ENCODE measurements at regions not wholly inside any gene's neighbourhood (a gene's known extent, or its start where the extent isn't known, plus 50 kb on each side); places are given as distances from the start of the nearest gene placed in this dataset.
"Not testable (repeated sequence)": the region's sequence is repeated elsewhere in the genome, so short reads cannot be mapped to it uniquely, and the experiment has no call there.

DNA sequence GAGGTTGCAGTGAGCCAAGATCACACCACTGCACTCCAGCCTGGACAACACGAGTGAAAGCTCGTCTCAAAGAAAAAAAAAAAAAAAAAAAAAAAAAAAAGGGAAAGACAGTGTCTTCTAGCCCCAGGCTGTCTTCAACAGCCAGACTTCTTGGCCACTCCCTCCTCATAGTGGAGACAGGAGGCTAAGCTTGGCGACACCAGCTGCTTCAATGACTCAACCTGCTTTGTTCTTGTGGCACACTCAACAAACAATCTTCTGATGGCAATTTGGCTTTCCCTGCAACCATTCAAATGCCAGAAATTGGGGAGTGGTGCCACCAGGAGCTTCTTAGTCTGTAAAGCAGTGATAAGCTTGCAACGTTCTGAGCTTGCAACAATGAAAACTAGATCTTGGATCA is 290.4 kb upstream of the DYNLRB2 start:
- no peak for DNase-seq

DNA sequence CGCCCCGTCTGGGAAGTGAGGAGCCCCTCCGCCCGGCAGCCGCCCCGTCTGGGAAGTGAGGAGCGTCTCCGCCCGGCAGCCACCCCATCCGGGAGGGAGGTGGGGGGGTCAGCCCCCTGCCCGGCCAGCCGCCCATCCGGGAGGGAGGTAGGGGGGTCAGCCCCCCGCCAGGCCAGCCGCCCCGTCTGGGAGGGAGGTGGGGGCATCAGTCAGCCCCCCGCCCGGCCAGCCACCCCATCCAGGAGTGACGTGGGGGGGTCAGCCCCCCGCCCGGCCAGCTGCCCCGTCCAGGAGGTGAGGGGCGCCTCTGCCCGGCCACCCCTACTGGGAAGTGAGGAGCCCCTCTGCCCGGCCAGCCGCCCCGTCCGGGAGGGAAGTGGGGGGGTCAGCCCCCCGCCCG is 297.5 kb upstream of the DYNLRB2 start:
- not testable (repeated sequence) for DNase-seq

DNA sequence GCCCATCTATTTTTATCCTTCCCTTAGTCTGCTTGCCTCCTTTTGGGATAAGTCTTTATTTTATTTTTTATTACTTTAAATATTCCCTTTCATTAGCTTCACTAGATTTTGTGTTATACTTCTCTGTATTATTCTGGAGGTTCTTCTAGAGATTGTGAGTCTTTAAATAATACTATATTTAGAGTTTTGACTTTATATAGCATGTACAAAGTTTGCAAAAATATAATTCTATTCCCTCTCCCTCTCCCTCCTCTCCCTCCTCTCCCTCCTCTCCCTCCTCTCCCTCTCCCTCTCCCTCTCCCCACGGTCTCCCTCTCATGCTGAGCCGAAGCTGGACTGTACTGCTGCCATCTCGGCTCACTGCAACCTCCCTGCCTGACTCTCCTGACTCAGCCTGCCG is 298.5 kb upstream of the DYNLRB2 start:
- not testable (repeated sequence) for DNase-seq

GRCh38 chr16:80233097-80233835 is 307.5 kb upstream of the DYNLRB2 start:
- DNase-seq, result no peak

DNA sequence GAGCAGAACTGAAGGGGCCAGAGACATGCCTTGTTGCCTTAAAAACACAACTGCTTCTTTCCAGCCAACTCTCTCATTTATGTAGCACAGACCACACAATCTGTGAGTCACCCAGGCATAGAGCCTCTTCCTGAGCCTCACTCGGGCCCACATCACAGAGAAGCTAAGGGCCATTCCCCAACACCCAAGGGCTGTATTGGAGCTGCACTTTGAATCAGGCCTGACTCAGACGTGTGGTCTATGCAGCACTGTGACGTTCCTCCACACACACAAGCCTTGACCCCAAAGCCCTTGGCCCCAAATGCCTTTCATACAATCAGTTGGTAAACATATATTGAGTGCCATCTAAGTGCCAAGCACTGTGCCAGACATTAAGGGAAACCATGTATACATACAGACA is 308.9 kb upstream of the DYNLRB2 start:
- DNase-seq, result no peak

GRCh38 chr16:80231121-80231520 is 309.7 kb upstream of the DYNLRB2 start:
- DNase-seq, result no peak

- DNase-seq, result no peak
Measured at GRCh38 chr16:80230328-80231120, 310.3 kb upstream of the DYNLRB2 start.

DNA sequence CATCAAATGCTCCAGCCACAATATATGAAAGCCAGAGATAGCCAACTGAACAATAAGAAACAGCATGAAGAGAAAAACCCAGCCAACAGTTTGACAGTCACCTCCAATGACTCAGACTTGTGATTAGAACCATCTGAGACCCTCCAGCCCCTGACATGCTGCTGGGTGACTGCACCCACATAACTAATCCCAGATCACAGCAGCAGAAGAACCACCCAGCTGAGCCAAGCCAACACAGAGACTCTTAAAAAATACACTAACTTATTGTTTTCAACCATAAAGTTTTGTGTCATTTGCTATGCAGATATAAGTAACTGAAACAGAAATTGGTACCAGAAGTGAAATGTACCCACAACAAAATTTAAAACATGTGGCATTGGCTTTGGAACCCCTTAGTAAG is 314.3 kb upstream of the DYNLRB2 start:
- no peak for DNase-seq

DNA sequence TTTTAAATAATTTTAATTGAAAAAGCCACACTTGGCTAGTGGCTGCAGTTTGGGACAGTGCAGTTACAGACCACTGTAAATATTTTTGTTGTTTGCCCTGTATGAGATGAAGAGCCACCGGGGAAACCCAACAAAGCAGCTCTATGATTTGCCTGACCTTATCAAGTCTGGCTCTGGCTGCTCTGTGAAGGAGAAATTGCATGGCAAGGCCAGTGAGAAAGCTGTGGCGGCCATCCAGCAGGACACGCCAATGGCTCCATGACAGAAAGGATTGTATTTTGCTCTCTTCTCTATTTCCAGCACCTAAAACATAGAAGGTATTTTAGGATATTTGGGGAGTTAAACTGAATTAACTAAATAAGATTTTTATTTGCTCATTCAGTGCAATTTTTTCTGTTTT is 330.0 kb upstream of the DYNLRB2 start:
- DNase-seq, result no peak

DNA sequence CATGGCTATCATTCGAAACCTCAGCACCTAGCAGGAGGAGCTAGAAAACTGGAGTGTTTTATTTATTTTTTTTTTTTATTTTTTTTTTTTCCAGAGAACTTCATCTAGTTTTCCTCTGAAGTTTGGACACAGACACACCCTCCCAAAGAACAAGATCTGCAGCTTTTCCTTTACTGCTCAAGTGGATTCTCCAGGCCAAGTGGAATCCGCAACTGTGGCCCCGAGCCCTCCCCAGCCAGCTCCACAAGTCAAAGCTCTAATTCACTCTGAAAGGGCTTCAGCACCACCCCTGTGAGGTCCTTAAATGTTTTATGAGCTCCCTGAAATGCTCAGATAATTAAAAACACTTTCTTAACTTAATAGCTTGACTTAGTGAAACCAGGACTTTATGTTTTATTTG is 332.1 kb upstream of the DYNLRB2 start:
- no peak for DNase-seq

DNA sequence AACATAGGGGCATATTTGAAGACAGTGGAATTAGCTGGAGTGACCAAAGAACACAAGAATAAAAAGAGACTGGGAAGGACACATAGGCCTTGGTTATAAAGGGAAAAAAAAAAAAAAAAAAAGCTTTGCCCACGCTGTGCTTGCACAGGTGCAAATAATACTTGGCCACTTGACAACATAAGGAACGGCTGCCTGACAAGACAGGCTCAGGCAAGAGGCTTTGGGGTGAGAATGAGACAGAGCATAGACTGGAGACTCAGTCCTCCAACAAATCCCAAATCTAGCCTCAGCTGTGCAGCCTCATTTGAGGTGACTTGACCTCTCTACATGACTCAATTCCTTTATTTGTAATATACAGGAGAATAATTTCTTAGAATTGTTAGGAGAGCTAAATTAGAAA is 332.8 kb upstream of the DYNLRB2 start:
- DNase-seq, result no peak

DNA sequence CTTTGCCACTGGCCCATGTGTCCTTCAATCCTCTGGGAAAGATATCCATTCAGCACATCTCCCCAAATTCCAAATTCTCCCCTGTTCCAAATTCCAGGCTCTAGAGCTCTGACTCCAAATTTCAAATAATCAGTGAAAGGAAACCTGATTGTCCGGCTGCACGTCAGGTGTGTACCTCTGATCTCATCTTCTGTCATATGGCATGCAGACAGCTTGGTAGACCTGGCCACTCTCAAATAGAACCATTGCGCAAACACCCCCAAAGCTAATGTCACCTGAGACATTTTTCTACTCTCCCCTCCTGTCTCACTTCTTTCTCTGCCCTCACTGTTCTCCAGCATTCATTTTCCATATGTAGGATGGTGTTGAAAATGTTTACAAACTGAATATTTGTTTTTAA is 337.0 kb upstream of the DYNLRB2 start:
- DNase-seq, result no peak

DNA sequence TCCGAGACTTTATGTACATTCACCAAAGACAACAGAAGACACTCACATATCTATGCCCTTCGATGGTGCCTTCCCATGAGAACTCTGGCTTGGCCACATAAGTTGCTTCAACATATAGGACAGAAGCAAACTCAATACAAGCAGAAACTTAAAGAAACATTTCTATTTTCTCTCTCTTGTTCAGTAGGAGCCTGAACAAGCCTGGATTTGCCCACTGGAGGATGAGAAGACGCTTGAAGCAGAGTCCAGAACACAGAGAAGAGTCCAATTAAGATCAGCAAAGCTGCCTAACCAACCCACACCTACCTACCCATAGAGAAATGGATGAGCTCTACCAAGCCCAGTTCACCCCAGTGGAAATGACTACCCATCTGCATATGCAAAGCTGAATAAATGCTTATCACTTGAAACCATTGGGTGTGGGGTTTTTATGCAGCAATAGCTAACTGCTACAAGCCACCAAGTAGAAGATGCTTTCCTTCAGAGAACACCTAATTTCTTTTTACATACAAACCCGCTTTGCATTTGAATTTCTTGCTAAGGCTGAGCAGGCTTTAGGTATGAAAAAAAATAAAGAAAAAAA is 337.9 kb upstream of the DYNLRB2 start:
- no peak for DNase-seq

DNA sequence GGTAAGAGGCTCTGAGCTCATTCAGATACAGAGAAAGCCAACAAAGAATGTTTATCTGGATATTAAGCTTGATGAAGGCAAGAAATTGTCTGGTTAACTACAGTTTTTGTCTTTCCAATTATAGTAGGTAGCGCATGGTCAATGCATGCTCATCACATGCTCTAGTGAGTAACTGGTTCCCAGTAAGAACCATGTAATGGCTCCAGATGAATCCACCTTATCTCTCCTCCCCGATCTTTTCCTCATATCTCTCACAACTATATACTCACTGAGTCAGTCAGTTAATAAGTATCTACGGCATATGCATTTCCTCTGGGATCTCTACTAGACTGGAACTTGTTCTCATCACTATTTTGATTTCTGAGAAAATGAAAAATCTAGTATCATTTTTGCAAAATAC is 340.7 kb upstream of the DYNLRB2 start:
- DNase-seq, result no peak

DNA sequence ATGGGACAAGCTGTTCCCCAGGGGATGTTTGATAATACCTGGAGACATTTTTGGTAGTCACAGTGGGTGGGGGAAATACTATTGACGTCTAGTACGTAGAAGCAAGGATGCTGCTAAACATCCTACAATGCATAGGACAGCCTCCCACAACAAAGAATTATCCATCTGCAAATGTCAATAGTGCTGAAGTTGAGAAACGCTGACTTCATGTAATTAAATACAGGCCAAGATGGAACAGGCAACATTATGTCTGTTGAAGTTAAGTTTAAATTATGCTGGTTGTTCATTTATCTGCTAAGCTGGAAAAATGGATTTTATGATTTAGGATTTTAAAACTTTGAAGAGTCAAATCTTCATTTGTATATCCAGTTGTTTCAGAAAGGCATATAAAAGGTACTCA is 341.2 kb upstream of the DYNLRB2 start:
- DNase-seq, result no peak

GRCh38 chr16:80198311-80199299 is 342.2 kb upstream of the DYNLRB2 start:
- no peak for DNase-seq

- DNase-seq, result no peak
Measured at GRCh38 chr16:80197741-80198201, 343.0 kb upstream of the DYNLRB2 start.

DNA sequence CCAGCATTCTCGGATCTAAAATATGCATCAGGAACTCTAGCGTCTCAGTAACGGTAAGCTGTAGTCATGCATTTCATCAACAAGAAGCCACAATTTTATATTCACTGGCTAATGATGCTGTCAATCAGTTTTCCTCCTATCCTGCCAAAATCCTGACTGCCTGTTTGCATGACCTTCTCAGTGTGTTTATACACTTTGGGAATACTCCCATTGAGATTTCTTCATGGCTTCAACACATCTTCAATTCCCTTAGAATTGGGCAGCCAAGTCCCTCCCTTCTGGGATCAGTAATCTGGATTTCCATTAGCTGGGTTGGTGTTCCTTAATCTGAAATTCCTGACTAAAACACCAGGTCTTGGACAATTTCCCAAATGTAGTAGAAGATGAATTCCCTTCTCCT is 348.9 kb upstream of the DYNLRB2 start:
- no peak for DNase-seq

DNA sequence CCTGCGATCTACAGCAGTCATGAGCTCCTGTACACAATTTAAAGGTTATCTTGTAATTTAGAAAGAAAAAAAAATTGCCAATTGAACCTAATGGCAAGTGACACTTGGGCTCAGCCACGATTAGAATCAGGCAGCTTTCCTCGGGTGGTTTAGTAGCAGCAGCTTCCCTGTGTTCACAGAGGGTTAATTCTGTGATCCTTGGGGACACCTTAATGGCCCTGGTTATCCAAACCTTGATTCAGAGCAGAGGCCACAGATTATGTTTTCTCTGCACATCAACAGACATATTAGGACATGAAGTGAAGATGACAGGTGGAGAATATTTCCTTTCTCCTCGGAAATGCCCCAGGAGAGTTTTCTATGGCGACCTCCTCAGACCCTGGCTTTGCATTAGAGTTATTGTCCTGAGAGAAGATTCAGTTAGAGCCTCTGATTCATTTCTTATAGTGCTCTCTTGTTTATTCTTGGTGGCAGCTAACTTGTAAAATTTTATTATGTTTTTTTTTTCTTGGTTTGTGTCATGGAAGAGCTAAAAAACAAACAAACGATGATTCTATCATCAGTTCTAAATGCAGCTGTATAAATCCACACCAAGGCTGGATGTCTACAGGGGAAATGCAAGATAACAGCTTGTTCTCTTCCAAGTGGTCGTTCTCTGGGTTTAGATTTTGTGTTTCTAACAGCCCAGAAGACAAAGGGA is 351.2 kb upstream of the DYNLRB2 start:
- DNase-seq, result peak; percentile 60

GRCh38 chr16:80176114-80176513 is 364.7 kb upstream of the DYNLRB2 start:
- no peak for DNase-seq

DNA sequence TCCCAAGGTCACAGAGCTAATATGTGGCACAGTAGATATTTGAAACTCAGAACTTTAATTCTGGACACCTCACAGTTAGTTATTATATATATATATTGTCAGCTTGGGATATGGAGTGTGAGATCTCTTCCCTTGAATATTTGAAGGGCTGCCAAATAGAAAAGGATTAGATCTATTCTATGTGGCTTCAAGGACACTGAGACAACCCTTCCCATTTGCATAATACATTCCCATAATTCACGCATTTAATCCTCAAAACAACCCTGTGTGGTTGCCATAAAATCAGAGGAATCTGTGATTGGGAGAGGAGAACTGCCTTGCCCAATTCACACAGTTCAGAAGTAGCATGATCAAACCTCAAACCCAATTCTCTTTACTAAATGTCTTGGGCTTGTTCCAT is 365.8 kb upstream of the DYNLRB2 start:
- no peak for DNase-seq

DNA sequence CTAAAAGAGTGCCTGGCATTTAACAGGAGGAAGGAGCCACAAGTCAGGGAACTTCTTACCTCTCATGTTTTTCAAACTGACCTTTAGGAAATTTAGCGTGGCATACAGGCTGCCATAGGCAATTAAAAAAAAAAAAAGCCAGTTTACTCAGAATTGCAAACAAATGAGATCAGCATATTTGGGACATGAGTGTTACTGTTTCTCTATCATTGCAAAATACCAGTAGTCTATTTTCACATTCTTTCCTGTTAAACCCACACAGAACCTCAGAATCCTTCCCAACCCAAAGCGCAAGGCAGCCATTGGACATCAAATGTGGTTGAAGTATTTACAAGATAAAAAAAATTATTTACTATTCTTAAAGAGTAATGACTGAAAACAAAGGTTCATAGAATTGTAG is 366.4 kb upstream of the DYNLRB2 start:
- DNase-seq, result no peak

Data from retina (tissue), 1 donor.